ENCODE measurements at regions not wholly inside any gene's neighbourhood (a gene's known extent, or its start where the extent isn't known, plus 50 kb on each side); places are given as distances from the start of the nearest gene placed in this dataset.

DNA sequence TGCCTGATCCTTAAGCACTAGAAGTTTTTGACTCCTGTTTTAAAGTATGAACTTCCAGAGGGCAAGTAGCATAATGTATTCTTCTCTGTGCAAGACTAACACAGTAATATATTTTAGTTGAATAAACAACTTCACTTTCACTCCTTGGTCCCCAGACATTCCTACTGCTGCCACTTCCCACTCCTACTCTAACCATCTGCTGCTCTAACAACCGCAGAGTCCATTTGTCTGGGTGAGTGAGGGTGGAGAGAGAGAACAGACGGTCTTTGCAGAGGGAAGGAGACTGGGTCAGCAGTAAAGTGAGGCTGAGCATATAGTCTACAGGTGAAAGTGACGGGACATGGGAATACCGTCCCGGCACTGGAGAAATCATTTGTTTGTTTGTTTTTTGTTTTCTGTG, 301.0 kb upstream of the SLCO3A1 start (continued):
- no peak for TF ChIP-seq REST (IDR thresholded peaks at IDR 0.05; ENCODE audit: low read depth)
- no peak for TF ChIP-seq ATF3 (IDR thresholded peaks at IDR 0.05)

- ChIA-PET RAD21 (ENCODE audit: low non-redundant PET in 1 of 2, low total read pairs in 2 of 2, uncharacterized antibody in 2 of 2, unreplicated experiment in 2 of 2) (no interaction called here), CTCF (no interaction called here), POLR2A (no interaction called here)
- Histone ChIP-seq H3K27ac (ENCODE audit: low read depth, low read length) (no peak overlapping the region), H3K9me3 (ENCODE audit: control insufficient read depth in 1 of 2, insufficient read depth in 1 of 2, low read depth in 1 of 2, low read length in 2 of 2) (no peaks in the 10 kb centered on the region), H3K9ac (ENCODE audit: low read length) (no peak overlapping the region), H3K9me2 (ENCODE audit: insufficient read depth) (no peaks in the 10 kb centered on the region), H3K36me3 (ENCODE audit: control insufficient read depth in 1 of 2, insufficient read depth in 2 of 2, low read length in 2 of 2) (no peaks in the 10 kb centered on the region), H2AFZ (ENCODE audit: low read depth, low read length, poor library complexity, severe bottlenecking) (no peak overlapping the region), H4K20me1 (ENCODE audit: insufficient read depth) (no peaks in the 10 kb centered on the region), H3K79me2 (ENCODE audit: insufficient read depth, low read length) (no peaks in the 10 kb centered on the region), H3K27me3 (ENCODE audit: insufficient read depth, low read length) (peaks cover 11% of the 10 kb centered on the region; the same call in 1 of the 2 replicates), H3K4me1 (ENCODE audit: control insufficient read depth in 1 of 2, insufficient read depth in 2 of 2, low read length in 2 of 2) (no peaks in the 10 kb centered on the region), H3K4me2 (ENCODE audit: low read length) (no peak overlapping the region), H3K4me3 (replicated peaks in 1 of 2; ENCODE audit: low read depth in 1 of 2, low read length in 2 of 2) (no peak overlapping the region)
- DNase-seq (ENCODE audit: low read depth, low spot score), result no peak
- intact Hi-C loops (cut with micrococcal nuclease), result no loop called here
- no peak for ATAC-seq
- BruUV-seq (replicated peaks), result no TSS peak
- no peak for TF ChIP-seq EGR1 (IDR thresholded peaks at IDR 0.05; ENCODE audit: low read depth)
- TF ChIP-seq ZBTB33 (IDR thresholded peaks at IDR 0.05; ENCODE audit: extremely low read depth, insufficient replicate concordance, low read length), result no peak
- no peak for TF ChIP-seq POLR2AphosphoS5 (IDR thresholded peaks at IDR 0.05; ENCODE audit: low read depth, low read length)
- TF ChIP-seq CBX3 (IDR thresholded peaks at IDR 0.05; ENCODE audit: low read depth), result no peak
- TF ChIP-seq REST (IDR thresholded peaks at IDR 0.05; ENCODE audit: low read depth), result no peak
- no peak for TF ChIP-seq EZH2 (IDR thresholded peaks at IDR 0.05)
- TF ChIP-seq ZFX (IDR thresholded peaks at IDR 0.05), result no peak
- no peak for TF ChIP-seq TCF7L2 (IDR thresholded peaks at IDR 0.05; ENCODE audit: borderline replicate concordance, extremely low read depth, insufficient read depth, insufficient read length)
- TF ChIP-seq SIN3A (IDR thresholded peaks at IDR 0.05; ENCODE audit: low read depth), result no peak
- TF ChIP-seq SRF (IDR thresholded peaks at IDR 0.05; ENCODE audit: low read depth), result no peak
- TF ChIP-seq CTCF (IDR thresholded peaks at IDR 0.05 in 2 of 3, conservative IDR thresholded peaks at IDR 0.05 in 1 of 3; ENCODE audit: borderline replicate concordance in 1 of 3, insufficient read depth in 1 of 3, low read depth in 2 of 3, low read length in 2 of 3), result no peak
These were observed 300.2 kb upstream of the SLCO3A1 start for GRCh38 chr15:91553196-91553854.

Data from HCT116 (cell line).